ENCODE measurements at regions not wholly inside any gene's neighbourhood (a gene's known extent, or its start where the extent isn't known, plus 50 kb on each side); places are given as distances from the start of the nearest gene placed in this dataset.
A peak's percentile ranks its signal among the peaks of the same experiment; 100 is the strongest.

DNA sequence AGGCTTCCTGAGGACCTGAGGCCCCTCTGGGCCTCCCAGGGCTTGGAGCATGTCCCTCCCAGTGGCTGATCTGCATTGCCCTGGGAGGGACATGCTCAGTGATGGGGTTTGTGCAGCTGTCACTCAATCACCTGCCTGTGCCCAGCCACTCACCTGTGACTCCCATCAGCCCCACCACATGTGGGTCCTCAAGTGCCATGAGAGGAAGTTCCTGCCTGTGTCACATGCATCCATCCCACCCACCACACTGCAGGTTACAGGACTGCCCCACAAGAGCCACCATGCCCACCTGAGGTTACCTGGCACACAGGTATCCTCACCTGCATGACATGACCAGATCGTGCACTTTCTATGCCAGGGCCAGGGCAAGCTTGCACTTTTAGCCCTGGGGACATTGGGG is 80.0 kb downstream of the SCGB2B2 start:
- TF ChIP-seq, protein P1, sequence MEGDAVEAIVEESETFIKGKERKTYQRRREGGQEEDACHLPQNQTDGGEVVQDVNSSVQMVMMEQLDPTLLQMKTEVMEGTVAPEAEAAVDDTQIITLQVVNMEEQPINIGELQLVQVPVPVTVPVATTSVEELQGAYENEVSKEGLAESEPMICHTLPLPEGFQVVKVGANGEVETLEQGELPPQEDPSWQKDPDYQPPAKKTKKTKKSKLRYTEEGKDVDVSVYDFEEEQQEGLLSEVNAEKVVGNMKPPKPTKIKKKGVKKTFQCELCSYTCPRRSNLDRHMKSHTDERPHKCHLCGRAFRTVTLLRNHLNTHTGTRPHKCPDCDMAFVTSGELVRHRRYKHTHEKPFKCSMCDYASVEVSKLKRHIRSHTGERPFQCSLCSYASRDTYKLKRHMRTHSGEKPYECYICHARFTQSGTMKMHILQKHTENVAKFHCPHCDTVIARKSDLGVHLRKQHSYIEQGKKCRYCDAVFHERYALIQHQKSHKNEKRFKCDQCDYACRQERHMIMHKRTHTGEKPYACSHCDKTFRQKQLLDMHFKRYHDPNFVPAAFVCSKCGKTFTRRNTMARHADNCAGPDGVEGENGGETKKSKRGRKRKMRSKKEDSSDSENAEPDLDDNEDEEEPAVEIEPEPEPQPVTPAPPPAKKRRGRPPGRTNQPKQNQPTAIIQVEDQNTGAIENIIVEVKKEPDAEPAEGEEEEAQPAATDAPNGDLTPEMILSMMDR (conservative IDR thresholded peaks at IDR 0.05), result no peak
- H3K27ac ChIP-seq, result no peak overlapping the region

DNA sequence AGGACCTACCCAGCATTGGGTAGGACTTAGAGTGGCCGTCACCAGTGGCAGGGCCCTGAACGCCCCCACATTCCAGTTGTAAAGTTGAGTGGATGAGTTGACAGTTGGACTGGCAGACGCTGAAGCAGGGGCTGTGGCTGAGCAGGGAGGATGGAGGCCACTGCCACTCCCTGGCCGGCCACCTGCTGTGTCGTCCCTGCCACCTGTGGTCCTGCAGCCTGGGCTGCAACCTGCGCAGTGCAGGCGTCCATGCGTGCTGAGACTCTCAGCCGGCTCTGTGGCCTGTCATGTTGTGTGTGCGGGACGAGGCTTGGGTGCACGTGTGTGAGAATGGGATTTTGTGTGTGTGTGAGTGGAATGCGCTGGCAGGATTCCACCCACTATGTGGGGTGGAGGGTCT is 80.8 kb downstream of the SCGB2B2 start:
- TF ChIP-seq, protein P1 (conservative IDR thresholded peaks at IDR 0.05), result no peak
- H3K27ac ChIP-seq, result peak overlapping the region; percentile 71

DNA sequence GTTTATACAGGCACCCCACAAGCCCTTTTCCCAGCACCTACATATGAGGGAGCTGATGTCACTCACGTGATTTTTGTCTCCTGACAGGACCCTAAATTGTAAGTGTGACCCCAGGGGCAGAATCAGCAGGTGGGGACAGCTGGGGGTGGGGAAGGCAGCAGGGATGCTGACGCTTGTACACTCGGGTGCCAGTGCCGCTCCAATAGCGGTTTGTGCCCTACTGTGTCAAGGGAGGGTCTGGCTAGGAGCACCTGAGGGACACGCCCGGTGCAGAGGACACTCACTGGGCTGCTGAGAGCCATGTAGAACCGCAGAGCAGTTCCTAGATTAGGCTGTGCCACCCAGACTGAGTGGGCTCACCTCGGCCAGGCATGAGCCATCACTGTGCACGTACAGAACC is 81.3 kb downstream of the SCGB2B2 start:
- TF ChIP-seq, protein P1 (conservative IDR thresholded peaks at IDR 0.05), result no peak
- peak overlapping the region; percentile 71 for H3K27ac ChIP-seq

DNA sequence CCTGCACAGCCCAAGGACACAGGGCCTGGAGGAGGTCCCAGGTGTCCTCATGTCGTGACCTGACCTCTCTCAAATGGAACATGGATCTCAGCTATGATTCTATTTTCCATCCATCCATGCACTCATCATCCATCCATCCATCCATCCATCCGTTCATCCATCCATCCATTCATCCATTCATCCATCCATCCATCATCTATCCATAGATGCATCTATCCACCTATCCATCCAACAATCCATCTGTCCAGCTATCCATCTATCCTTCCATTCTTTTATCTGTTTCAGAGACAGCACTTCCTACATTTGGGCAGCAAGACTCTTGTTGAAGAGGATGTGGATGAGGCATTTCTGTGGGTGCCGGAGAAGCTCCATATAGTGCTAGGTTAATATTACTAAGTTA is 86.7 kb downstream of the SCGB2B2 start:
- TF ChIP-seq, protein P1 (conservative IDR thresholded peaks at IDR 0.05), result no peak
- H3K27ac ChIP-seq, result no peak overlapping the region

DNA sequence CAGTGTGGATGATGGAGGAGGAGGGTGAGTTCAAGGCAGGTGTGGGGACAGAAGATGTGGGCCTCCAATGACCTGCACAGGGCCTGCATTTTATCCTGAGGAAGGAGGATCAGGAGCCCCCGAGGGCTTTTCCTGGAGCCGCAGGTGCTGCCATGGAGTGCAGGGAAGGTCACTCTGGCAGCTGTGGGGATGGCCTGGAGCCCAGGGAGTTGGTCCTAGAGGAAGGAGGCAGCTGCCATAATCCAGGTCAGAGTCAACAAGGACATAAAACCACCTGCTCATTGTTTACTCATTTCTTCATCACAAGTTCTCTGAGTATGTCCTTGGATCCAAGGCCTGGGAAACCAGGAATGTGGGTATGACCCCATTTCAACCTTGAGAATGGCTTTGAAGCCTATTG is 87.2 kb downstream of the SCGB2B2 start:
- TF ChIP-seq, protein P1 (conservative IDR thresholded peaks at IDR 0.05), result no peak
- no peak overlapping the region for H3K27ac ChIP-seq

DNA sequence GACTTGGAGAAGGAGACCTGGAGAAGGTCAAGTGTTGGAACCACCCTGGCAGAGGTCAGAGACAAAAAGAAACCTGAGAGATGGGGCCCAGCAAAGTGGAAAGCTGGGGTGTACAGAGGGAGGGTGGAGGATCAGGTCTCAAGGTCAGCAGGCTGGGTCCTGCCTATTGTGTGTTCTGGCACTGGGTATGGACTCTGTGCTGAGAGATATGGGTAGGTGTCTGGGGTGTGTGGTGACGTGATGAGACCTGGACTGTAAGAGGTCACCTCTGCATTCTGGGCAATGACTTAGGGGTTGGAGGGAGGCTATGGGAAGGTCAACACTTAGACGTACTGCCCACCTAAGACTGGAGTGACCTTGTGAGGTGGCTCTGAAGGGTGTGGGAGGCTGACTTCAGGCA is 88.1 kb downstream of the SCGB2B2 start:
- TF ChIP-seq, protein P1 (conservative IDR thresholded peaks at IDR 0.05), result no peak
- H3K27ac ChIP-seq, result no peak overlapping the region

DNA sequence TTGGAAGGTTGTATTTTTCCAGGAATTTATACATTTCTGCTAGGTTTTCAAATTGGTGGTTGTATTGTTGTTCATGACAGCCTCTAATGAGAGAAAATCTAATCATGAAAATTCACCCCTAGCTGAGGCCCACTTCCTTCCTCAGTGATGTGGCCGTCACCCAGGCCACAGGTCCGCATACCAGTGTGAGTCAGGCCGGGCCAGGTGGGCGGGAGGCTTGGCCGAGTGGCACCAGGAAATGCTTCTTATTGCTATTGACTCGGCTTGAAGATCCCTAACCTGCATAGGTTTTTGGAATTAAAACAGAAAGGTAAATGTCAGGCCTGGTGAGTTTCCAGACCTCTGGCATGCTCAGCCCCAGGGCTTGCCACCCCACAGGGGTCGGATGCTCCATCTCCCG is 88.7 kb downstream of the SCGB2B2 start:
- TF ChIP-seq, protein P1 (conservative IDR thresholded peaks at IDR 0.05), result no peak
- H3K27ac ChIP-seq, result no peak overlapping the region

DNA sequence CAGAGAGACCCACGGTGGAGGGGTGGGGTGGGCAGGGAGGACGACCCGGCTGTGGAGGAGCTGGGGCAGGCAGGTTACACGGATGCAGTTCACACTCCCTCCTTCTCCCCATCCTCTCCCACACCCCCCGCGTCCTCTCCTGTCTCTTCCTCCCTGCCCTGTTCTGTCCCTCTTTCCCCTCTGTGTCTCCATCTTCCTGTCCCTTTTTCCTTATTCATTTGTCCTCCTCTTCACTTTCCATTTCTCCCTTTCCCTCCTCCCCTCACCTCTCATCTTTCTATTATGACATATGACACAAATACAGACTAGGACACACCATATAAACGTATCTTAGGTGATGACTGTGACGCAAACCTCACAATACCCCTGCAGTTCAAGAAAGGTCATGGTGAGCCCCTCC is 96.6 kb downstream of the SCGB2B2 start:
- H3K27ac ChIP-seq, result no peak overlapping the region
- TF ChIP-seq, protein P1 (conservative IDR thresholded peaks at IDR 0.05), result no peak
